Psoas muscle (tissue), 7 donors: ENCODE measurements at regions not wholly inside any gene's neighbourhood (a gene's known extent, or its start where the extent isn't known, plus 50 kb on each side); places are given as distances from the start of the nearest gene placed in this dataset.
"Not testable (repeated sequence)": the region's sequence is repeated elsewhere in the genome, so short reads cannot be mapped to it uniquely, and the experiment has no call there.

Source experiments
- ATAC-seq, 4 donors: fragments of 200-7000 bp; cut with Tn5 transposase; one replicate each; pipeline ENCODE4 v1.9.1; 2020; ENCODE audit warnings: moderate library complexity in 3 of 4, mild to moderate bottlenecking in 2 of 4
- DNase-seq, 2 donors: peaks; one replicate each; pipeline ENCODE4 v3.0.0-alpha.2; 2020
- H3K27ac ChIP-seq: fragments of 200-600 bp; one replicate; pipeline ENCODE4 v1.8.0; 2022
- H3K27me3 ChIP-seq, 3 donors: fragments of 200-600 bp in 1 of 3; one replicate each; pipeline versions ENCODE4 v1.6.1 to v1.8.0; 2013 to 2022; ENCODE audit warnings: low read length in 2 of 3, mild to moderate bottlenecking in 2 of 3, moderate library complexity in 1 of 3; ENCODE audit not compliant: insufficient read depth in 3 of 3
- H3K36me3 ChIP-seq, 2 donors: fragments of 200-600 bp in 1 of 2; one replicate each; pipeline versions ENCODE4 v1.6.1 to v1.8.0; 2013 to 2022; ENCODE audit warnings: low read depth in 1 of 2, mild to moderate bottlenecking in 1 of 2, moderate library complexity in 1 of 2; ENCODE audit not compliant: insufficient read depth in 1 of 2
- H3K4me1 ChIP-seq: fragments of 200-600 bp; one replicate; pipeline ENCODE4 v1.8.0; 2022
- H3K4me3 ChIP-seq: fragments of 200-600 bp; one replicate; pipeline ENCODE4 v1.8.0; 2022; ENCODE audit warnings: mild to moderate bottlenecking
- H3K9me3 ChIP-seq: fragments of 200-600 bp; one replicate; pipeline ENCODE4 v1.8.0; 2022
- WGBS, 3 donors: extraction: QIAGEN DNeasy Blood & Tissue Kit; methylation state at CpG; one replicate each; pipeline versions ENCODE4 v1.1.6 to v1.1.7; 2013; 5-methylcytosine and 5-hydroxymethylcytosine counted together
- intact Hi-C, 2 donors: fragments of 100-400 bp; cut with DNase I; formaldehyde crosslinking; loops; one replicate each; pipeline versions ENCODE4 v1.11.0 to v1.14.2; 2022
- TF ChIP-seq, protein P1 (sequence below): fragments of 200-600 bp; IDR thresholded peaks from one replicate; pipeline ENCODE4 v1.8.0; 2022; ENCODE audit warnings: antibody characterized with exemption
- donor health status: healthy with polysubstance abuse.
- donor health status: DM: no; HTN: no; CAD: no; lungs with moderate emphysema.
- donor health status: Bipolar disorder and iron deficiency.
- donor health status: healthy.
- donor health status: DM: yes; HTN: yes; CAD: no.
- donor health status: DM: no; HTN: no; CAD: no.
- donor health status: DM: yes; HTN: yes; CAD: no.

DNA sequence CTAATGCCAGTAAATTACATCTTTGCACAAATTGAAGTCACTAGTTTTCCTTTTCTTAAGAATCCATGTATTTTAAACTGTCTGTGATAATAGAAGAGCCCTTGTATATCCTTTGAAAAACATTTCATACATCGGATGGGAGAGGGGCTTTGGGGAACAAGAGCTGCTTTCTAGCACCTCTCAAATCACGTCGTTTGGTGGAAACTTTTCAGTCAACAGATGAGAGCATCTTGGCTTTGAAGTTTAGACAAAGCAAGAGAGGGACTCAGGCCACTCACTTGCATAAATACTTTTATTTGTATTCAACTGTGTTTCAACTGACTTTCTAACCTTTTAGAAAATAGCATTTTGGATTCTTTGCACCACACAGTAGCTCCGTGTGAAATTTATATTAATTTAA, 502.3 kb upstream of the IMPG1 start:
- Histone ChIP-seq H3K27me3 (no peaks in the 10 kb centered on the region), H3K9me3 (no peaks in the 10 kb centered on the region), H3K4me3 (no peak overlapping the region), H3K36me3 (no peaks in the 10 kb centered on the region), H3K27ac (no peak overlapping the region), H3K4me1 (no peaks in the 10 kb centered on the region)
- 28 to 31% (median 29%) methylated on average over 4 of the region's 4 CpGs for WGBS, 3 donors
- no peak for ATAC-seq
- intact Hi-C loops: no loop called here
- DNase-seq: no peak
- TF ChIP-seq, protein P1, sequence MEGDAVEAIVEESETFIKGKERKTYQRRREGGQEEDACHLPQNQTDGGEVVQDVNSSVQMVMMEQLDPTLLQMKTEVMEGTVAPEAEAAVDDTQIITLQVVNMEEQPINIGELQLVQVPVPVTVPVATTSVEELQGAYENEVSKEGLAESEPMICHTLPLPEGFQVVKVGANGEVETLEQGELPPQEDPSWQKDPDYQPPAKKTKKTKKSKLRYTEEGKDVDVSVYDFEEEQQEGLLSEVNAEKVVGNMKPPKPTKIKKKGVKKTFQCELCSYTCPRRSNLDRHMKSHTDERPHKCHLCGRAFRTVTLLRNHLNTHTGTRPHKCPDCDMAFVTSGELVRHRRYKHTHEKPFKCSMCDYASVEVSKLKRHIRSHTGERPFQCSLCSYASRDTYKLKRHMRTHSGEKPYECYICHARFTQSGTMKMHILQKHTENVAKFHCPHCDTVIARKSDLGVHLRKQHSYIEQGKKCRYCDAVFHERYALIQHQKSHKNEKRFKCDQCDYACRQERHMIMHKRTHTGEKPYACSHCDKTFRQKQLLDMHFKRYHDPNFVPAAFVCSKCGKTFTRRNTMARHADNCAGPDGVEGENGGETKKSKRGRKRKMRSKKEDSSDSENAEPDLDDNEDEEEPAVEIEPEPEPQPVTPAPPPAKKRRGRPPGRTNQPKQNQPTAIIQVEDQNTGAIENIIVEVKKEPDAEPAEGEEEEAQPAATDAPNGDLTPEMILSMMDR: no peak

DNA sequence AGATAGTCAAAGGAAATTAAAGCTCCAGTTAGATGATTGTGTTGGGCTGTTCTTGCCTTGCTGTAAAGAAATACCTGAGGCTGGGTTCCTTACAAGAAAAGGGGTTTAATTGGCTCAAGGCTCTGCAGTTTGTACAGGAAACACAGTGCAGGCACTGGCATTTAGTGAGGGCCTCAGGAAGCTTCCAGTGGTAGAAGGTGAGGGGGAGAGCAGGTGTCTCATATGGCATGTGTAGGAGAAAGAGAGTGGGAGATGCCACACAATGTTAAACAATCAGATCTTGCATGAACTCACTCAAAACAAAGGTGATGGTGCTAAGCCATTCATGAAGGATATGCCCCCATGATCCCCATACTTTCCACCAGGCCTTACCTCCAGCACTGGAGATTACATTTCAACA, 493.5 kb upstream of the IMPG1 start:
- no peaks in the 10 kb centered on the region for H3K27me3 ChIP-seq
- no peak overlapping the region for H3K4me3 ChIP-seq
- intact Hi-C loops: no loop called here
- H3K27ac ChIP-seq: no peak overlapping the region
- H3K4me1 ChIP-seq: no peaks in the 10 kb centered on the region
- ATAC-seq: no peak
- TF ChIP-seq, protein P1: no peak
- no peaks in the 10 kb centered on the region for H3K9me3 ChIP-seq
- H3K36me3 ChIP-seq: no peaks in the 10 kb centered on the region
- no peak for DNase-seq

DNA sequence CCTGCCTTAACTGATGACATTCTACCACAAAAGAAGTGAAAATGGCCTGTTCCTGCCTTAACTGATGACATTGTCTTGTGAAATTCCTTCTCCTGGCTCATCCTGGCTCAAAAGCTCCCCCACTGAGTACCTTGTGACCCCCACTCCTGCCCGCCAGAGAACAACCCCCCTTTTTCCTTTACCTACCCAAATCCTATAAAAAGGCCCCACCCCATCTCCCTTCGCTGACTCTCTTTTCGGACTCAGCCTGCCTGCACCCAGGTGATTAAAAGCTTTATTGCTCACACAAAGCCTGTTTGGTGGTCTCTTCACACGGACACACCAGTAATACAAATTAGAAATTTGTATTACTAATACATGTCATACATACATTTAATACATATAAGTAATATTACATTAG, 489.9 kb upstream of the IMPG1 start:
- H3K27ac ChIP-seq, H3K9me3 ChIP-seq, H3K4me1 ChIP-seq, H3K36me3 ChIP-seq, DNase-seq, ATAC-seq, H3K27me3 ChIP-seq, H3K4me3 ChIP-seq, intact Hi-C loops: not testable (repeated sequence)
- 65 to 82% (median 74%) methylated on average over 3 to 4 of the region's 4 CpGs for WGBS, 3 donors

DNA sequence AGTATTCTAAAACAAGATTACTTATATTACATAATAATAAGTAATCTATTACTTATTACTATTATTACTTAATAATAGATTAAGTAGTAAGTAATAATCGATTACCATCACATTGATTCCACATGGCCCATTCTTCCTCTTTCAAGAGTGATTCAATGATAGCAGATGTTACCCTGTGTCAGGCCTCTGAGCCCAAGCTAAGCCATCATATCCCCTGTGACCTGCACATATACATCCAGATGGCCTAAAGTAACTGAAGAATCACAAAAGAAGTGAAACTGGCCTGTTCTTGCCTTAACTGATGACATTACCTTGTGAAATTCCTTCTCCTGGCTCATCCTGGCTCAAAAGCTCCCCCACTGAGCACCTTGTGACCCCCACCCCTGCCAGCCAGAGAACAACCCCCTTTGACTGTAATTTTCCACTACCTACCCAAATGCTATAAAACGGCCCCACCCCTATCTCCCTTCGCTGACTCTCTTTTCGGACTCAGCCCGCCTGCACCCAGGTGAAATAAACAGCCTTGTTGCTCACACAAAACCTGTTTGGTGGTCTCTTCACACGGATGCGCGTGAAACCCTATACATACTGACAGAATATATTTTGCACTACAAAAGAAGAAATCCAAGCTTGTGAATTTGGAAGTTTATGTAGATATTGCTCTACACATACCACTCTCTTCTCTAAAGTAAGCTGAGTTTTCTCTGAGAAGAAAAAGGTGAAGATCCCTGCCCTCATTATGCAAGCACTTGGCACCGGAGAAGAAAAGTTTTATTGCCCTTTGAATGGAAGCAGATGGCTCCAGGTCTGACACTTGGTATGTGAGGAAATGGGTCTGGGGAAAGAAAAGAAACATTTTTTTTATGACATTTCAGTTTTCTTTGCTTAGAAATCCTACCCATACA, 488.6 kb upstream of the IMPG1 start:
- H3K36me3 ChIP-seq, ATAC-seq, H3K4me1 ChIP-seq, H3K27ac ChIP-seq, H3K4me3 ChIP-seq, DNase-seq, intact Hi-C loops, H3K27me3 ChIP-seq, H3K9me3 ChIP-seq: not testable (repeated sequence)
- 39 to 58% (median 46%) methylated on average over 9 of the region's 9 CpGs for WGBS, 3 donors

DNA sequence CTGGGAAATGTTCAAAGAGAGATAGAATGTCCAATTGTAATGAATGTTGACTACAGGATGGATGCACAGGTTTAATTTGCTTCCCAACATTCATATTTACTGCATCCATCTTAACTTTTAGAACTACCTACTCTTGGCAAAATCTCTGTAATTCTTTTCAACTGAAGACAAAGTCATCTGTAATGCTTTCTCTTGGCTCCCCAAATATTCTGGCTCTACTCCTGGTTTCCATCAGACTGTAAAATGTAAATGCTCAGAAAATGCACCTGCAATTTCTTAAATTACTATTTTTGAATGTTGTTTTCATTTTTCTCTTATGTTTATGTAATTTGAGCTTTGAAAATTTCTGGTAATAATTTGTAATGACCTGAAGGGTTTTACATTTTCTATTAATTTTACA, 480.8 kb upstream of the IMPG1 start:
- H3K27me3 ChIP-seq: no peaks in the 10 kb centered on the region
- no peaks in the 10 kb centered on the region for H3K9me3 ChIP-seq
- TF ChIP-seq, protein P1: no peak
- no peaks in the 10 kb centered on the region for H3K36me3 ChIP-seq
- no peak overlapping the region for H3K4me3 ChIP-seq
- DNase-seq (no peak), ATAC-seq (no peak)
- intact Hi-C loops: no loop called here
- no peaks in the 10 kb centered on the region for H3K4me1 ChIP-seq
- no peak overlapping the region for H3K27ac ChIP-seq

DNA sequence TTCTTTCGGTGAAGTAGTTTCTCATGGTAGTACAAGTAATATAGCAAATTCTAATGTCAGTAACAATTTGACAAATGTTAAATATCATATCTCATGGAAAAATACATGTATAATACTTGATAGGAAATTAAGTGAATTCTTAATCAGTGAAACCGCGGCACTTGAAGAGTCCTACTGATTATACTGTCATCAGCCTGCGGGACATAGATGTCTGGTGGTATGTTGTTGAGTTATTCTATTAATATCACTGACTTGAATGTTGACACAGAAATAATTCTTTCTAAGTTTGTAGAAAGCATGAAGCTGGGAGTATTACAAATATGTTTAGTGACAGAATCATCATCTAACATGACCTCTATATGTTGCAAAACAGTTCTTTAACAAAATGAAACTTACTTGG, 479.8 kb upstream of the IMPG1 start:
- DNase-seq: no peak
- TF ChIP-seq, protein P1: no peak
- H3K36me3 ChIP-seq: no peaks in the 10 kb centered on the region
- no peak for ATAC-seq
- no peaks in the 10 kb centered on the region for H3K27me3 ChIP-seq
- H3K27ac ChIP-seq: no peak overlapping the region
- intact Hi-C loops: no loop called here
- WGBS, 3 donors: 77 to 89% (median 84%) methylated on average over 4 of the region's 4 CpGs
- no peaks in the 10 kb centered on the region for H3K4me1 ChIP-seq
- no peaks in the 10 kb centered on the region for H3K9me3 ChIP-seq
- H3K4me3 ChIP-seq: no peak overlapping the region
